NCI-H748 treated with DMSO at 0.1 percent for 48 hours (cell line): ENCODE measurements at regions not wholly inside any gene's neighbourhood (a gene's known extent, or its start where the extent isn't known, plus 50 kb on each side); places are given as distances from the start of the nearest gene placed in this dataset.
"Not testable (repeated sequence)": the region's sequence is repeated elsewhere in the genome, so short reads cannot be mapped to it uniquely, and the experiment has no call there.

Experiments
- DNase-seq: peaks from one replicate; lab custom pipeline; 2025; lab: John Stamatoyannopoulos, UW

DNA sequence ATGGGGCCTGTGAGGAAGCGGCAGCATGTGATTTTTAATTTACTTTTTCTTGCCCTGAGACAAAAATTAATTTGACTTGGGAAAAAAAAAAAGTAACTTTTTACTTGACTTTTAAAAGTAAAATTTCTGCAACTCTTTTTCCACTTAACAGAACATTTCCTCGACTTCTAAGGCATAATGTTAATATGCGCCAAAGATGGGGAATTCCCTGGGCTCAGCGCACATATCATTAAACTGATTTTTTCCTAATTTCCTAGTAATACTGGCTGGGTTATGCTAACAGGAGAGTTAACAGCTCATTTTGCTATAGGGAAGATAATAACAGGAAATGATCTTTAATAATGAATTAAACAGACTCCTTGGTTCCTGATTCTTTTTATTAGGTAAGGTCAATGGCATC is 120.6 kb upstream of the CDH5 start:
- no peak for DNase-seq

DNA sequence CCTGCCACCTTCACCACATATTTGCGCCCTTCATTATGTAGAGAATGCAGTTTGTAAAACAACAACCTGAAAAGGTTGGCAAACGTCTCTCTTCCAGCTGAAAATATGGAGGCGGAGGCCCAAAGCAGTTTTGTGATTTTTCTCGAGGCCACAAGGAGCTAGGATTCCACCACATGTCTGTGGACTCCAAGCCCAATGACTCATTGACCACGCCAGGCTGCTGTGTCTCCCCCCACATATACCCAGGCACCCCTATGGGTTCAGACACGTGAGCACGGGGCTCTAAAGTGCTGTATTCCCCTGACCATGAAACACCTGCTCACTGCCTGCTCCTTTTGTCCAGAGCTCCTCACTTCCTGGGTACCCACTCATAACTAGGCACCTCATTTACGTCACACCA is 121.4 kb upstream of the CDH5 start:
- no peak for DNase-seq

DNA sequence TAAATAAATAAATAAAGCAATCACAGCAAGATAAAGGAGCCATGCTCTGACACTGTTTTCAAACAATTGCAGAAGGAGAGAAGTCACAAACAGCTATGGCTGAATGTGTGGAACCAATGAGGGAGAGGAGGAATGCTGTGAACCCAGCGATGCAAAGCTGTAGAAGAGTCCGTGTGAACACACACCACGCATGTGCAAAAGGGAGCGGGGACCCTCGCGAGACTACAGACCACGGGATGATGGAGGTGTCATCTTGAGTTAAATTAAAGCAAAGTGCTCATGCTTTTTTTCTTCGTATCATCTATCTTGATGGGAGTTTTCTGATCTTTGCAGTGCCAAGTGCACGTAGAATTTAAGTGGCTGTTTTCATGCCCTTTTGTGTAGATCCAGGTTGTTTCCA is 123.8 kb upstream of the CDH5 start:
- no peak for DNase-seq

DNA sequence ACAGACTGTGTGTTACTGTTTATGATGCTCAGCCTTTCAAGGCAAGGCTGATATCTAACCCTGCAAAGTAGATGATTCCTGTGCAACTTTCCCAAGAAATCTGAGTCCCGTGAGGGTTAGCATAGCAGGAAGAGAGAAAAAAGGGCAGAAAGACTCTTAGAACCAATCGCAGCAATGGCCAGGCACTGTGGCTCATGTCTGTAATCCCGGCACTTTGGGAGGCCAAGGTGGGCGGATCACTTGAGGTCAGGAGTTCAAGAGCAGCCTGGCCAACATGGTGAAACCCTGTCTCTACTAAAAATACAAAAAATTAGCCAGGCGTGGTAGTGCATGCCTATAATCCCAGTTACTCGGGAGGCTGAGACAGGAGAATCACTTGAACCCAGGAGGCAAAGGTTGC is 124.3 kb upstream of the CDH5 start:
- DNase-seq, result not testable (repeated sequence)

DNA sequence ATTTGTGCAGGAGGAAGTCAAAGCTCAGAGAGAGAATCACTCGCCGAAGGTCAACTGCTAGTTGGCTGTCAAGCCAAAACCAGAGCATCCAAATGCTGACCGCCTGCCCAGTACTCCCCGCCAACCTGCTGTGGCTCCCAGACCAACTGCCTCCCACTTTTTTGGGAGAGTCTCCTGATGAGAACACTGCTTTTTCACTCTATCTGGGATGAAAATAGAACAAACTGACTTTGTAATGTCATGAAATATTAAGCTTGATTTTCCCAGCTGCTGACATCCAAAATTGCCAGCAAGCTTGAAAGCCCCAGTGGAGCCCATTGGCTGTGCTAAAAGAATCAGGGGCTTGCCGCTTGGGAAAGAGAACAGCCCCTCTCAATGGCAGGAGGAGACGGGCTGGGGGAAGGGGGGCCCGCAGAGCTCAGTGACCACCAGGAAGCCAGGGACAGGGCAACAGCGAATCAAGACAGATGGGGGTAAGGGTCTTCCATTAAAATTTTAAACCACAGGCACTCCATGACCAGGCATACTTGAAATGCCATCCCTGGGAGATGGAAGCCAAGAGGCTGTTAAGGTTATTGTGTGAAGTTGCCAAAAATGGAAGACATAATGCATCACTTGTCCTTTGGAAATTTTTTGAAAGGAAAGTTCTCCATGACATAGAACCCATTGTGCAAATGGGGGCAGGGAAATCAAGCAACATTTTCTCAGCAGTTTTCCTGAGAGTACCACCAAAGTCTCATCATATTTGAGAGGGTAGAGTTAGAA is 125.7 kb upstream of the CDH5 start:
- DNase-seq, result no peak

DNA sequence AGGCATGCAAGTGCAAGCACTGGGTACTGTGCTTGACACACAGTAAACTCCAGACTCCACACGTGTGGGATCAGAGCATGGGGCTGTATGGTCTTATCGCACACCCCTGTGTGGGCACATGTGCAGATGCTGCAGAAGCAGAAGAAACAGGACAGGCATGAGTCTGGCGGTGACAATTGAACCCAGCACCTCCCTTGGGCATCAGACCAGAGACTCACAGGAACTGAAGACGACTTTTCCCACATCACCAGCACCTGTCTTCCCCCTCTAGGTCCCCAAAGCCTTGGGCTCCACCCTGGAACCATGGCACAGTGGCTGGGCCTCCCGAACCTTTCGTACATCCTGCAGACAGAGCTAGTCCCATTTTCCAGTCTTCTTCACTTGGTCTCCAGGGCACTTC is 126.4 kb upstream of the CDH5 start:
- no peak for DNase-seq

DNA sequence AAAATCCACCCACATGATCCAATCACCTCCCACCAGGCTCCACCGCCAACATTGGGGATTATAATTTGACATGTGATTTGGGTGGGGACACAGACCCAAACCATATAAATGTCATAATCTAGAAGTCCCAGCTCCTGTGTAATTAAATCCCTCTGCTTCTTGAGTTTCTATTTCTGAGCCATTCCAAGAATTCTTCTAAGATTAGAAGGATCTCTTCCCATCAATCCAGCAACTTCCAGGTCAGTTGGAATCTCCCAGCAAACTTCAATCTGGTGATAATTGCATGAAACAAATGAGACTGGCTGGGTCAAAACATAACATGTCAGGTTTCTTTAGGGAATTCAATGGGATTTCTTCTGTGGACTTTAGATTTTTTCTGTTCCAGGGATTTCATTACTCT is 127.8 kb upstream of the CDH5 start:
- no peak for DNase-seq

DNA sequence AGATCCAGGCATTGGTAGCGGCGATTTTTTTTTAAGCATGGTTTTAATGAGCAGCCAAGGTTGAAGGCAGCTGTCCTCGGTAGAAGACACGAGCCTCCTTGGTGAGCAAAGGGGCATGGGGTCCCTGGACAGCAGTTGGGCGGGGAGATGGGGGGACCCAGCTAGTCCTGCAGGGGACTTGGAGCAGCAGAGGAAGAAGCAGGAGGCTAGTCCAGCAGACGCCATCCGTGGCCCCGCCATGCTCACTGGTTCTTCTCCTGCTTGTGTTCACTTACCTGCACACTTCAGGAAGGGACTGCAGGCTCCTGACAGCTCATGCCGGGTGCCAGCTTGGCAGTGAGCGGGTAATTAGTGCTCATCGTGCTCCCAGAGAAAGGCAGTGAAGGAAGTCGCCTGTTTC is 130.2 kb upstream of the CDH5 start:
- no peak for DNase-seq

DNA sequence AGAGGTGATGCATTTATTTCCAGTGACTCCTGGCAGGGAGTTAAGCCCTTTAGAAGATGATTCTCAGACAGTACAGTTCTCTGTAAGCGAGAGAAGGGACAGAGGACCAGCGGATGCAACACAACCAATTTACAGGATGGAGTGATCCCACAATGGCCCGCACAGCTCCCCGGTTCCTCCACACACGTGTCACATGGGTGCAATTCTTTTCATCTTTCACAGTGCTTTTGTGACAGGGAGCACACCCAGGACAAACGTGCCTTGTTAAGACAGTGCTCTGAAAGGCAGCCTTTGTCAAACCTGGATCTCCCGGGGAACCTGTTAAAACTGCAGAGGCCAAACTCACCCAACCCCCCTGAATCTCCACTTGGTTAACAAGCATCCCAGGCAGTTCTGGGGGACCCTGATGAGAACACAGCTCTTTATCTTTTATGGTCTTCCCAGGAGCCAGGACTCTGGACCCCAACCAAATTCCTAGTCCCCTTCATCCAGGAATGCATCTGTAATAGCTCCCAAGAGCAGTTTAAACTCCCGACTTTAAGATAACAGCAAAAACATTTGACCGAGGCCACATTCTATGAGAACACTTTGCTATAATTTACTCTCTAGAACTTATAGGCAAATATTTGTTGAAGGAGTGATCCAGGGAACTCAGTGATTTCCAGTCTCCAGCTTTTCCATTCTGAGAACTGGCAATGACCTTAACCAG is 134.9 kb upstream of the CDH5 start:
- DNase-seq, result no peak

DNA sequence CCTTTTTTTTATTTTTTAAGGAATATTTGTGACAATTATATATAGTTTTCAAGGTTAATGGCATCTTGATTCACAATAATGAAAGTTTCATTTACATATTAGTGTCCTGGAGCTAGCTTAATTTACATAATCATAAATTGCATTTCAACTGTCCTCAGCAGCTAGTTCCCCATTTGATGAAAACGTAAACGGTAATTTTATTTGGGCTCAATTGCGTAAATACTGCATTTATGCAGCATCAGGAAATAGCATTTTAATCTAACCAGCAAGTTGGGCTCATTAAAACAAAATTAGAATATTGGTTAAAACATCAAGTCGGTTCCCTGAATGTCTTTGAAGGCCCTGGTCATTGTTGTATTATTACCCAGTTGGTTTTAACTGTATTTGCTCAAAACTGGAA is 136.8 kb upstream of the CDH5 start:
- no peak for DNase-seq

DNA sequence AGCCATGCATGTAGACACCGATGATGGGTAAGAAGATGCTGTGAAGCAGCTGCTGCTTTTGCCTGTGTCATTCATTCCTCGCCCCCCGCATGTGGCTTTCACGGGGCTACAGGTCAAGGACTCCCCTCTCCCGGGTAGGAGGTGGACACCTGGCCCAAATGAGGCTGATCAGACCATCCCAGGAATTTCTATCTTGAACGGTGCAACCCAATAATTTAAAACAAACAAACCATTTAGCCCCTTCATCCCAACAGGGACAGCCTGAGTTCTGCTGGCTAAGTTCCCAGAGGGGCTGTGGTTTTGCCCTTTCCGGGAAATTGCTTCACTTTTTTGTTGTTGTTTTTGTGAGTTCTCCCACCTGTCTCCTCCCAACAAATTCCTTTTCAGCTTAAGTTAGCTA is 137.7 kb upstream of the CDH5 start:
- no peak for DNase-seq

DNA sequence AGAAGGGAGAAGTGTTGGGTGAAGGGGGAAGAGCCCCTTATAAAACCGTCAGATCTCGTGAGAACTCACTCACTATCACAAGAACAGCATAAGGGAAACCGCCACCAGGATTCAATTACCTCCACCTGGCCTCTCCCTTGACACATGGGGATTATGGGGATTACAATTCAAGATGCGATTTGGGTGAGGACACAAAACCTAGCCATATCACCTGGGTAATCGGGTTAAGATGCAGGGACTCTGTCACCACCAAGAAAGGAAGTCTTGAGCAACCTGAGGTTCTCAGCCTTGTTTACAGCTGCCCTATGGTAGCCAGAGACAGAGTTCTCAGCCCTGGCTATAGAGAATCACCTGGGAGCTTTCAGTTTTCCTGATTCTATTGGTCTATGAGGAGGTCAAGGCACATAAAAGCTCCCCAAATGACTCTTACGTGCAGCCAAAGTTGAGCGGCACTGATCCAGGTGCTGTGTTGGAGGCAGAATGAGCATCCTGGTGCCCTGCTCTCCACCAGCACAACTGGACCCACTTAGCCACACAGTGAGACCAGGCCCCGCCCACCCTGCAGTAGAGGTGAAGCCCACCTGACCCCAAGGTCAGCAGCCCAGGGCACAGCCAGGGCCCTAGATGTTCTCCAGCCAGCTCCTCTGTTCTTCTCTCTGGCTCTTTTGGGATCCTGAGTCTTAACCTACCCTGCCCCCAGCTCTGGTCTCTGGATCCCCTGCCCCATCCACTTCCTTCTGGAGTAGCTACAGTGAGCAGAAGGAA is 138.5 kb upstream of the CDH5 start:
- DNase-seq, result no peak

DNA sequence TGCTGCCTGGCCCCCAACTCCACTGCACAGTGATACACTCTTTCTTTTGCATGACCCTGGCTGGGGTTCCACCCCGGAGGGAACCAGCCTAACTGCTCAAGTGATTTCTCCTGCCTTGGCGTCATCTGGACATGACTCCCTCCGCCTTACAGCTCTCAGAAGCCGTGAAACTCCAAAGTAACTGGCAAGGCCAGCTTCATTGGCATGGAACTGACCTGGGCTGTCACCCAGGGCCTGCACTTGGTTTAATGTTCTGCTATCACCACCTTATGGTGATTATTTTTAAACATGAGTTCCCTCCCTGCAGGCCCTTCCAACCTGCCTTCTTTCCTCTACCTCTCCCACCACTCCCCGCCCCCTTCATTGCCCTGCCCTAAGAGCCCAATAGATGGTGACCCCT is 139.7 kb upstream of the CDH5 start:
- no peak for DNase-seq

DNA sequence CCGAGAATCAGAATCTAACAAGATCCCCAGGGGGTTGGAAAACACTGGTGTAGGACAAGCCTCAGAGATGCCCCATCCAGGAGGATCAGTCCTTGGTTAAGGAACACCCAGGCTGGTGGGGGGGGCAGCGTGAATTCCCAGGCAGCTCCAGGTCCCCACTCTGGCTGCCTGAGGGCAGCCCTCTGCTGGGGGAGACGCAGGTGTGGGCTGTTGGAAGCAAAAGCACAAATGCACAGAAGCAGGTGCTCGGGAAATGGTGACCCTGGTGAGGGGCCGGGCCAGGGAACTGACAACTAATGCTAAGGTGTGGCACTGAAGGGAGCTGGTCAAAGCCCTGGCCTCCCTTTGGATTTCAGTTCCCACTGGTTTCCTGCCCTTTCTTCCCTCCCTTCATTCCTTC is 140.8 kb upstream of the CDH5 start:
- DNase-seq, result no peak

DNA sequence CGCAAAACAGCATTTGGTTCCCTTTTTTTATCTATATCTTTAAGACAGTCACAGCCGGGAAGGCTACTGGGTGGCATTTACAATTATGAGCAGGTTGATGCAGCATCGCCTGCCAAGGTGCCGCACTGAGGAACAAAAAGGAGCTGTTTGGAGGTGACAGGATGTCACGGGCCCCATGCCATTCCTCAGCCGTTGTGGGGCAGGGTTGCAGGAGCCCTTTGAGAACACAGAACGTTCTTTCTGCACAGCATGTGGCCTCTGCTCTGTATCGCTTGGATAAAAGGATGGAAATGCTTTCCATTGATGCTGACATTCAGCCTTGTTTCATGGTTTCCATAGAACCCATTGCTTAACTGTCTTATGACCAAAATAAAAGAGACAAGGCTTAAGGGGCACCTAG is 141.9 kb upstream of the CDH5 start:
- no peak for DNase-seq

DNA sequence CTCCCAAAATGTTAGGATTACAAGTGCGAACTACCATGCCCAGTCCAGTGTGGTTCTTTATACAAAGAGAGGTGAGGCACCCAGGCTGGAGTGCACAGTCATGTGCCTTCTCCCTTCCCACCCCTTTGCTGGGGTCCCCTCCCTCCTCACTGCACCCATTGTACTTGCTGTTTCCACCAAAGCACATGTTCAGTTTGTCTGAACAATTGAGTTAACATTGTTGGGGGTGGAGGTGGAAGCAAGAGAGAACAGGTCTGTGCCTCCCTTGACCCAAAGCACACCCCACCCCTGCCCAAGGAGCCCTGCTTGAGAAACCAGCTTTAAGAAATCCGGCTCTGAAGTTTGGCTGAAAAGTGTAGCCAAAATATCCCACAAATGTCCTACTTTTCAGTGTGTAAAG is 142.3 kb upstream of the CDH5 start:
- DNase-seq, result no peak

DNA sequence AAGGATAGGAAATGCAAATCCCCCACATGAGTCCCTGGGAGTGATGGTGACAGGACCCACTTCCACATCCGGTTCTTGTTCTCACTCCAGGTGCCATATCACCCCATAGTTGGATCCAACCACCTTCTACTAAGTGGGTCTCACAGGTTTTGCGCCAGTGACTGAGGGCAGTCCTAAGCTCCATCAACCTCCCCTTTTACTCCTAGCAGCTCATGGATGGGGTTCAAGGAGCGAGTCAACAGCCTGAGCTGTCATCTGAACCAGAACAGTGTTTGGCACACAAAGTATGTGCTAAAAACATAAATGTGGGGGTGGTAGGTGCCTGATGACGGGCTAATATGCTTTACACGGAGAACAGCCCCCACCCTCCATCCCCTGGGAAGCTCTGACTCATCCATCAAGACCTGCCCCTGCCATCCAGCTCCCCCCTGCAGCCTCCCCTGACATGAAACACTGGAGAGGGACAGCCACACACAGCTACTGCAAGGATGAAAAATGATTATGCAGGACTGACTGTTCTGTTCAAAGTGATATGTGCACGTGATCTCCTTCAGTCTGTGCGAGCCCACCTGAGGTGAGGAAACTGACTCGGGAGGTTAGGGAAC is 143.2 kb upstream of the CDH5 start:
- DNase-seq, result no peak

DNA sequence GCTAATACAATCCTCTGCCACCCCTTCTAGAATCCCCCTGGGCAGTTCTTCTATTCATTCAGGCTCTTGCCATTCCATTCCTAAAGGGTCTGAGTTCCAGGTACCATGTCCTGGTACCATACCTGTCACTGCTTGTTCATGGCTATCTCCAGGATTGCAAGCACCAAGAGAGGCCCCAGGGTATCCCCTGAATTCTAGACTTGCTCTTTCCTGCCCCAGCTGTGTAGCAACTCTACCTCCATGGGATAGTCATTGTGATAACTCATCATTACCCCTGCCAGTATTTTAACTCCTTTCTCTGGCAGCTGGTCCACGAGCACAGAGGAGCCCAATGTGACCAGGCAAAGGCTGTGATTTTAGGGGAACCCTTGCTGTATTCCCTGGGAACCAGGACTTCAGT is 143.7 kb upstream of the CDH5 start:
- DNase-seq, result no peak

DNA sequence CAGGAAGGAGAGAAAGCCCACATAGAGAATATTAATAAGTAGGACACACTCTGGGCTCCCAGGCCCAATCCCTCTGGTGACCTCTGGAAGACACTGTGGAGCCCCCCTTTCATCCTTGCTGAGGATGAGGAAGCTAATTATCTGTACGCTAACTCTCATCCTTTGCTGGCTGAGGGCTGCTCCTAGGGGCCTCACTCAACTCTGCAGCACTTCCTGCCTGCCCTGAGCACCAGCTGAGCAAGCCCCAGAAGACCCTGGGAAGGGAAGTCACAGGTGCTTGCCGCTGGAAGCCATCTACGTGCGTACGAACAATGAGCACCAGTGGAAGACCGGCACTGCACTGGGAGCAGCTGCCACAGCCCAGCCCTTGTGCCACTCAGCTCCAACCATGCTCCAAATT is 145.8 kb upstream of the CDH5 start:
- no peak for DNase-seq

DNA sequence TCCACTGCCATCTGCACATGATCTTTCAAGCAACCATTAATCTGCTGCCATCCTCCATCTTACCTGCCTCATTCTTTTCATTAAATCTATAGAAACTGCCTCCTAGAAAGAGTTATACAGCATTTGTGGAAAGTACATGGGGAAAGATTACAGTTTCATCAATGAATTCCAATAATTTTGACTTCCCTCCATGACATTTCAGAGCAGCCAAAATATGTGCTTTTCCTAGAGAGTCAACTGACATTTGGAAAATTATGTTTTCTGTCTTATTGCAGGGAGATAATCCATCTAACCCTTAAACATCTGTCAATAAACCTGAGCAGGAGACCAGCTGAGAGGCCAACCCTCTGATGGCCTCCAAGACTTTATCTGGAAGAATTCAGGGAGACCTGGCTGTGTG is 147.0 kb upstream of the CDH5 start:
- no peak for DNase-seq

DNA sequence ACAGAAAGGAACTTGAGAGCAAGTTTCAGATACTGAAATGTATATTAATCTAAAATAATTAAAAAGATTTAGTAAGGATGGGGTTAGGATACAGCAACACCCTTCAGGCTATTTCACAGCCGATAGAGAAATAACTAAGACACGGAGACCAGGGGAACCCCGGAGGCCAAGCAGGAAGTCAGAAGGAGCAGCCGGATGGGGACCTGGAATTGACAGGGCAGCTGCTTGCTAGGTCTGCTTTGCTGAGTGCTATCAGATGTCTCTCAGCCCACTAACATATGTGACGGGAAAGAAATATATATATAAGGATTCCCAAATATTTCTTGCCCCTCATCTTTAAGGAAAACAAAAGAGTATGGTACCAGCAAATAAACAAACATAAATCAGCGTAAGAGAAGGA is 154.1 kb upstream of the CDH5 start:
- no peak for DNase-seq

DNA sequence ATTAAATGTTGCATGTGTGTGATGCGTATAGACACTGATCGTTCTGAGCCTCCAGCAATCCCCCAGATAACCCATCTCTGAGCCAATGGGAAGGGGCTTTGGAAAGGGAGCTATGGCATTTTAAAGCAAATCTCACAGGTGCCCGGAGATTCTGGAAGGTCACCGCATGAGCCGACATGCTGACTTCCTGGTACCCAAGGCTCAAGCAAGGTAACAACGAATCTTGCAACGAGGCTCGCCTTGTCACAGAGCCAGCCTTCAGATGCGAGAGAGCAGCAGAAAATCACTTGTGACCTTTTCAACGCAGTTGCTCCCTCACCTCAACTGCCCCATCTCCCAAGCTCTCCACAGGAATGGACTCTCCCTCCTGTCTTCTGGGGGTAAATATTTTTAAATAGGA is 154.8 kb upstream of the CDH5 start:
- no peak for DNase-seq

DNA sequence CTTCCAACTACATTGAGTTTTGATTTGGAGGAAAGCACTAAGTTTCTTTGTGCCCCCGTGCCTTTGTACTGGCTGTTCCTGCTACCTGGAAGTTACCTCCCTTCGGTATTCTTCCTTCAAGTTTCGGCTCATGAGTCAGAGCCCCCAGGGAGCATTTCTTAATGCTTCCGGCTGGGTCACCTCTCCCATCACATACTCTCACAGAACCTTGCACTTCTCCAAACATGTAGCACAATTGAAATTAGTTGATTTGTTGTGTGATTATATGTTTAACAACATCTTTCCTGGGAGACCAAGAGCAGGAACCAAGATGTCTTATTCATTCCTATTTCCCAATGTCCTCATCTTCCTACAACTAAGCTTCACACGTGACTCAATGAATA is 158.6 kb upstream of the CDH5 start:
- DNase-seq, result no peak
